ENCODE measurements at regions not wholly inside any gene's neighbourhood (a gene's known extent, or its start where the extent isn't known, plus 50 kb on each side); places are given as distances from the start of the nearest gene placed in this dataset.

DNA sequence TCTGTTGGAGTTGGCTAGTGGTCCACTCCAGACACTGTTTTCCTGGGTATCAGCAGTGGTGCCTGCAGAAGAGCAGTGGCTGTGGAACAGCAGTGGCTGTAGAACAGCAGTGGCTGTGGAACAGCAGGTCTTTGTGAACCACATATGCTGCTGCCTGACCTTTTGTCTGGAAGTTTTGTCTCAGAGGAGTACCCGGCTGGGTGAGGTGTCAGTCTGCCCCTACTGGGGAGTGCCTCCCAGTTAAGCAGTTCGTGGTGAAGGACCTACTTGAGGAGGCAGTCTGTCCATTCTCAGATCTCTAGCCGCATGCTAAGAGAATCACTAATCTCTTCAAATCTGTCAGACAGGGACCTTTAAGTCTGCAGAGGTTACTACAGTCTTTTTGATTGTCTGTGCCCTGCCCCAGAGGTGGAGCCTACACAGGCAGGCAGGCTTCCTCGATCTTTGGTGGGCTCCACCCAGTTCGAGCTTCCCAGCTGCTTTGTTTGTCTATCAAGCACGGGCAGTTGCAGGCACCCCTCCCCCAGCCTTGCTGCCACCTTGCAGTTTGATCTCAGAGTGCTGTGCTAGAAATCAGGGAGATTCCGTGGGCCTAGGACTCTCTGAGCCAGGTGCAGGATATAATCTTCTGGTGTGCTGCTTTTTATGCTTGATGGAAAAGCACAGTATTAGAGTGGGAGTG, 89.1 kb upstream of the TRIM48 start:
- peaks cover 3% of the 10 kb centered on the region for H3K9me3 ChIP-seq (ENCODE audit: insufficient read depth, low read length, severe bottlenecking)

More for the DNA sequence above, 89.1 kb upstream of the TRIM48 start:
- peak; percentile 3 for DNase-seq
- TF ChIP-seq, protein P1, sequence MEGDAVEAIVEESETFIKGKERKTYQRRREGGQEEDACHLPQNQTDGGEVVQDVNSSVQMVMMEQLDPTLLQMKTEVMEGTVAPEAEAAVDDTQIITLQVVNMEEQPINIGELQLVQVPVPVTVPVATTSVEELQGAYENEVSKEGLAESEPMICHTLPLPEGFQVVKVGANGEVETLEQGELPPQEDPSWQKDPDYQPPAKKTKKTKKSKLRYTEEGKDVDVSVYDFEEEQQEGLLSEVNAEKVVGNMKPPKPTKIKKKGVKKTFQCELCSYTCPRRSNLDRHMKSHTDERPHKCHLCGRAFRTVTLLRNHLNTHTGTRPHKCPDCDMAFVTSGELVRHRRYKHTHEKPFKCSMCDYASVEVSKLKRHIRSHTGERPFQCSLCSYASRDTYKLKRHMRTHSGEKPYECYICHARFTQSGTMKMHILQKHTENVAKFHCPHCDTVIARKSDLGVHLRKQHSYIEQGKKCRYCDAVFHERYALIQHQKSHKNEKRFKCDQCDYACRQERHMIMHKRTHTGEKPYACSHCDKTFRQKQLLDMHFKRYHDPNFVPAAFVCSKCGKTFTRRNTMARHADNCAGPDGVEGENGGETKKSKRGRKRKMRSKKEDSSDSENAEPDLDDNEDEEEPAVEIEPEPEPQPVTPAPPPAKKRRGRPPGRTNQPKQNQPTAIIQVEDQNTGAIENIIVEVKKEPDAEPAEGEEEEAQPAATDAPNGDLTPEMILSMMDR (IDR thresholded peaks at IDR 0.05; ENCODE audit: borderline replicate concordance, extremely low read depth, low read length, poor library complexity, severe bottlenecking), result no peak
- H3K9ac ChIP-seq (ENCODE audit: low read depth, low read length), result no peak overlapping the region
- H3K79me2 ChIP-seq (ENCODE audit: insufficient read depth, low read length), result no peaks in the 10 kb centered on the region
- H3K4me1 ChIP-seq (ENCODE audit: insufficient read depth, low read length), result no peaks in the 10 kb centered on the region
- H4K20me1 ChIP-seq (ENCODE audit: insufficient read depth, low read length), result no peaks in the 10 kb centered on the region
- H3K27me3 ChIP-seq (ENCODE audit: insufficient read depth, low read length, poor library complexity), result no peaks in the 10 kb centered on the region
- H3K36me3 ChIP-seq (ENCODE audit: insufficient read depth, low read length), result no peaks in the 10 kb centered on the region
- ATAC-seq (ENCODE audit: insufficient read depth, low read depth), result no peak
- H3K4me3 ChIP-seq (ENCODE audit: low read depth in 1 of 2, low read length in 2 of 2), result no peak overlapping the region
- H2AFZ ChIP-seq (ENCODE audit: low read depth, low read length), result no peak overlapping the region
- H3K27ac ChIP-seq (ENCODE audit: low read length), result no peak overlapping the region
- no peak overlapping the region for H3K4me2 ChIP-seq (ENCODE audit: insufficient read depth, low read length)

All from DND-41 (cell line).